ENCODE measurements at regions not wholly inside any gene's neighbourhood (a gene's known extent, or its start where the extent isn't known, plus 50 kb on each side); places are given as distances from the start of the nearest gene placed in this dataset.

DNA sequence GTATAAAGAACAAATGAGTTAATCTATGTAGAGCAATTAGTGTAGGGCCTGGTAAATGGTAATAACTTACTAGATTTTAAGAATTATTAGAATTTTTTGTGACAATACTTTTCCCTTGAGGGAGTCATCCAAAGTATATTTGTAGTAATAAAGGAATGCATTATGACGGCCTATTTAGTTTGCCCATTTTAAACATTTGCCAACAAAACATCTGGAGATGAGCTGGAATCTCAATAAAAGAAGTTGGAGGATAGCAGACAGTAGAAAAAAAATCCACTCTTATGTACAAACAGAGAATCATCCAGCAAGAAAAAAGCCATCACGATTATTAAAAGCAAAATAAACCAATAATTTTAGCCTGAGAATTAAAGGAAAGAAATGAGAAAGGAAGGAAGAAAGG is 567.3 kb upstream of the ADAMTS5 start:
- no peak overlapping the region for H3K9ac ChIP-seq (ENCODE audit: insufficient read depth in 1 of 2, low read length in 2 of 2)
- no peaks in the 10 kb centered on the region for H3K27me3 ChIP-seq (ENCODE audit: control insufficient read depth in 3 of 3, insufficient read depth in 3 of 3, low read length in 2 of 3)
- H3K27ac ChIP-seq (ENCODE audit: low read depth in 1 of 2, low read length in 1 of 2): no peak overlapping the region
- 76% methylated on average over 2 of the region's 2 CpGs for WGBS, 2 donors
- no peak overlapping the region for H3K4me3 ChIP-seq
- no peaks in the 10 kb centered on the region for H3K9me3 ChIP-seq (ENCODE audit: control insufficient read depth in 4 of 4, insufficient read depth in 3 of 4, low read length in 3 of 4)
- H3K36me3 ChIP-seq (ENCODE audit: control insufficient read depth in 4 of 4, insufficient read depth in 4 of 4, low read length in 4 of 4): no peaks in the 10 kb centered on the region
- H3K4me1 ChIP-seq (ENCODE audit: control insufficient read depth in 5 of 5, insufficient read depth in 5 of 5, low read length in 5 of 5): peaks cover 0 to 5% (median 0%) of the 10 kb centered on the region in 5 donors
- TF ChIP-seq, protein P1, sequence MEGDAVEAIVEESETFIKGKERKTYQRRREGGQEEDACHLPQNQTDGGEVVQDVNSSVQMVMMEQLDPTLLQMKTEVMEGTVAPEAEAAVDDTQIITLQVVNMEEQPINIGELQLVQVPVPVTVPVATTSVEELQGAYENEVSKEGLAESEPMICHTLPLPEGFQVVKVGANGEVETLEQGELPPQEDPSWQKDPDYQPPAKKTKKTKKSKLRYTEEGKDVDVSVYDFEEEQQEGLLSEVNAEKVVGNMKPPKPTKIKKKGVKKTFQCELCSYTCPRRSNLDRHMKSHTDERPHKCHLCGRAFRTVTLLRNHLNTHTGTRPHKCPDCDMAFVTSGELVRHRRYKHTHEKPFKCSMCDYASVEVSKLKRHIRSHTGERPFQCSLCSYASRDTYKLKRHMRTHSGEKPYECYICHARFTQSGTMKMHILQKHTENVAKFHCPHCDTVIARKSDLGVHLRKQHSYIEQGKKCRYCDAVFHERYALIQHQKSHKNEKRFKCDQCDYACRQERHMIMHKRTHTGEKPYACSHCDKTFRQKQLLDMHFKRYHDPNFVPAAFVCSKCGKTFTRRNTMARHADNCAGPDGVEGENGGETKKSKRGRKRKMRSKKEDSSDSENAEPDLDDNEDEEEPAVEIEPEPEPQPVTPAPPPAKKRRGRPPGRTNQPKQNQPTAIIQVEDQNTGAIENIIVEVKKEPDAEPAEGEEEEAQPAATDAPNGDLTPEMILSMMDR (IDR thresholded peaks at IDR 0.05; ENCODE audit: control extremely low read depth, extremely low read depth): no peak
- ATAC-seq (ENCODE audit: insufficient read depth, low FRiP score) (no peak), DNase-seq (no peak)

DNA sequence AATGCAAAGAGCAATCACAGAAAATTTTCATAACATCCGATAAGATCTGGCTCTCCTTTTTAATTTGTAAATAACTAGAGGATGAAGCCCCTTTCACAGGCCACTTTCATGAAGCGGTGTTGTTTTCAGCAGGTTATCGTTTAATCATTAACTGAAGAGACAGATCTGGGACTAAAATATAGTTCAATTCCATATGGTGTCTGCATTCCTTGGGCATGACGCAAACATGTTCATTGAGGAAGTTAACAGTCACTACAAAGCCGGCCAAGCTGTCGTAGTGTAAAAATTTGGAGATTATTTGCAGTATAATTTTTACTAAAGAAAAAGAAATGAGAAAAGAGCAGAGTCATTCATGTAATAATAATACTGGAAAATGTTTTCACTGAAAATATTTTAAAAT is 565.2 kb upstream of the ADAMTS5 start:
- TF ChIP-seq, protein P1 (IDR thresholded peaks at IDR 0.05; ENCODE audit: control extremely low read depth, extremely low read depth): no peak
- DNase-seq (peak; percentile 35 to 67 (median 65)), ATAC-seq (ENCODE audit: insufficient read depth, low FRiP score) (no peak)

DNA sequence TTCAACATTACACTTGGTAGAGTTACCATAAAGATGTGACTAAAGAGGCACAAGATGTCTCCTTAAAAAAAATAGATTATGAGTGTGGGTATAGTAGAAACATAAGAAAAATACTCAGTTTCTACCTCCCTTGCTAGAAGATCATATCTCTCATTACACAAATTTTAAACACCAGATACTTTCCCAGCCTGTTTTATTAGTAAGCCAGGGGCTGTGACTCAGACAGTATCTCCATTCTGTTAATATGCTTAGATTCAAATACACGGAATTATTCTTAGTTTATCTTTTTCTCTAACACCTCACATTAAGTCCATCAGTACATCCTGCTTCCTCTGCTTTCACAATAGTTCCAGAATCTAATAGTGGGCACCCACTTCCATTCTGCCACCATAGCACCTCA is 561.8 kb upstream of the ADAMTS5 start:
- TF ChIP-seq, protein P1 (IDR thresholded peaks at IDR 0.05; ENCODE audit: control extremely low read depth, extremely low read depth): no peak
- no peaks in the 10 kb centered on the region for H3K27me3 ChIP-seq (ENCODE audit: control insufficient read depth in 3 of 3, insufficient read depth in 3 of 3, low read length in 2 of 3)

More for the DNA sequence above, 565.2 kb upstream of the ADAMTS5 start:
- no peak overlapping the region for H3K27ac ChIP-seq (ENCODE audit: low read depth in 1 of 2, low read length in 1 of 2)
- H3K9me3 ChIP-seq (ENCODE audit: control insufficient read depth in 4 of 4, insufficient read depth in 3 of 4, low read length in 3 of 4): no peaks in the 10 kb centered on the region
- H3K4me1 ChIP-seq (ENCODE audit: control insufficient read depth in 5 of 5, insufficient read depth in 5 of 5, low read length in 5 of 5): peaks cover 0 to 5% (median 0%) of the 10 kb centered on the region in 5 donors
- no peak overlapping the region for H3K4me3 ChIP-seq
- H3K27me3 ChIP-seq (ENCODE audit: control insufficient read depth in 3 of 3, insufficient read depth in 3 of 3, low read length in 2 of 3): no peaks in the 10 kb centered on the region
- H3K36me3 ChIP-seq (ENCODE audit: control insufficient read depth in 4 of 4, insufficient read depth in 4 of 4, low read length in 4 of 4): no peaks in the 10 kb centered on the region
- 68 to 80% methylated on average over 6 of the region's 6 CpGs for WGBS, 2 donors
- H3K9ac ChIP-seq (ENCODE audit: insufficient read depth in 1 of 2, low read length in 2 of 2): no peak overlapping the region

DNA sequence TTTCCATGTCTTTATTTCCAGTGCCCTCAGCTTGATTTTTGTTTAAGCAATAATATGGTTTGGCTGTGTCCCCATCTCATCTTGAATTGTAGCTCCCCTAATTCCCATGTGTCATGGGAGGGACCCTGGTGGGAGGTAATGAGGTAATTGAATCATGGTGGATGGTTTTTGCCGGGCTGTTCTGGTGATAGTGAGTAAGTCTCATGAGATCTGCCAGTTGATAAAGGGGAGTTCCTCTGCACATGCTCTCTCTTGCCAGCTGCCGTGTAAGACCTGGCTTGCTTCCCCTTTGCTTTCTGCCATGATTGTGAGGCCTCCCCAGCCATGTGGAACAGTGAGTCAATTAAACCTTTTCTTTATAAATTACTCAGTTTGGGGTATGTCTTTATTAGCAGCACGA is 559.6 kb upstream of the ADAMTS5 start:
- TF ChIP-seq, protein P1 (IDR thresholded peaks at IDR 0.05; ENCODE audit: control extremely low read depth, extremely low read depth): no peak
- H3K9me3 ChIP-seq (ENCODE audit: control insufficient read depth in 4 of 4, insufficient read depth in 3 of 4, low read length in 3 of 4): no peaks in the 10 kb centered on the region
- no peak overlapping the region for H3K9ac ChIP-seq (ENCODE audit: insufficient read depth in 1 of 2, low read length in 2 of 2)
- H3K27ac ChIP-seq (ENCODE audit: low read depth in 1 of 2, low read length in 1 of 2): no peak overlapping the region
- 73 to 77% methylated on average over 3 of the region's 3 CpGs for WGBS, 2 donors
- H3K4me3 ChIP-seq: no peak overlapping the region
- ATAC-seq (ENCODE audit: insufficient read depth, low FRiP score): no peak
- no peaks in the 10 kb centered on the region for H3K4me1 ChIP-seq (ENCODE audit: control insufficient read depth in 5 of 5, insufficient read depth in 5 of 5, low read length in 5 of 5)
- H3K27me3 ChIP-seq (ENCODE audit: control insufficient read depth in 3 of 3, insufficient read depth in 3 of 3, low read length in 2 of 3): no peaks in the 10 kb centered on the region
- no peak for DNase-seq
- H3K36me3 ChIP-seq (ENCODE audit: control insufficient read depth in 4 of 4, insufficient read depth in 4 of 4, low read length in 4 of 4): no peaks in the 10 kb centered on the region

More for the DNA sequence above, 561.8 kb upstream of the ADAMTS5 start:
- no peak overlapping the region for H3K9ac ChIP-seq (ENCODE audit: insufficient read depth in 1 of 2, low read length in 2 of 2)
- no peaks in the 10 kb centered on the region for H3K36me3 ChIP-seq (ENCODE audit: control insufficient read depth in 4 of 4, insufficient read depth in 4 of 4, low read length in 4 of 4)
- 66 to 75% methylated on average over 1 of the region's 1 CpG for WGBS, 2 donors
- no peaks in the 10 kb centered on the region for H3K9me3 ChIP-seq (ENCODE audit: control insufficient read depth in 4 of 4, insufficient read depth in 3 of 4, low read length in 3 of 4)
- no peak for ATAC-seq (ENCODE audit: insufficient read depth, low FRiP score)
- no peak overlapping the region for H3K4me3 ChIP-seq
- DNase-seq: no peak
- H3K27ac ChIP-seq (ENCODE audit: low read depth in 1 of 2, low read length in 1 of 2): no peak overlapping the region
- H3K4me1 ChIP-seq (ENCODE audit: control insufficient read depth in 5 of 5, insufficient read depth in 5 of 5, low read length in 5 of 5): peaks cover 0 to 2% (median 0%) of the 10 kb centered on the region in 5 donors

Measured in lung (tissue), 11 donors.